ENCODE measurements at regions not wholly inside any gene's neighbourhood (a gene's known extent, or its start where the extent isn't known, plus 50 kb on each side); places are given as distances from the start of the nearest gene placed in this dataset.

GRCh38 chr1:221343607-221344006, 398.3 kb downstream of the DUSP10 start:
- Histone ChIP-seq H3K27ac (ENCODE audit: poor library complexity, severe bottlenecking) (no peak overlapping the region), H3K36me3 (ENCODE audit: low read depth) (no peaks in the 10 kb centered on the region), H3K9me3 (ENCODE audit: severe bottlenecking) (no peaks in the 10 kb centered on the region), H3K4me3 (ENCODE audit: severe bottlenecking) (no peak overlapping the region), H3K4me1 (ENCODE audit: insufficient read depth, poor library complexity, severe bottlenecking) (no peaks in the 10 kb centered on the region), H3K27me3 (ENCODE audit: insufficient read depth, poor library complexity, severe bottlenecking) (no peaks in the 10 kb centered on the region)
- DNase-seq (ENCODE audit: low spot score) (no peak), ATAC-seq (ENCODE audit: low read depth) (no peak)
- TF ChIP-seq CTCF (IDR thresholded peaks at IDR 0.05; ENCODE audit: poor library complexity, severe bottlenecking), result no peak

GRCh38 chr1:221344693-221345092, 397.2 kb downstream of the DUSP10 start:
- H3K36me3 ChIP-seq (ENCODE audit: low read depth), result no peaks in the 10 kb centered on the region
- DNase-seq (ENCODE audit: low spot score) (no peak), ATAC-seq (ENCODE audit: low read depth) (peak; percentile 40; the same call in 2 of the 3 replicates)
- H3K27ac ChIP-seq (ENCODE audit: poor library complexity, severe bottlenecking), result no peak overlapping the region
- no peak for TF ChIP-seq CTCF (IDR thresholded peaks at IDR 0.05; ENCODE audit: poor library complexity, severe bottlenecking)
- H3K4me3 ChIP-seq (ENCODE audit: severe bottlenecking), result no peak overlapping the region
- no peaks in the 10 kb centered on the region for H3K9me3 ChIP-seq (ENCODE audit: severe bottlenecking)
- H3K4me1 ChIP-seq (ENCODE audit: insufficient read depth, poor library complexity, severe bottlenecking), result no peaks in the 10 kb centered on the region
- H3K27me3 ChIP-seq (ENCODE audit: insufficient read depth, poor library complexity, severe bottlenecking), result no peaks in the 10 kb centered on the region

GRCh38 chr1:221347706-221348105, 394.2 kb downstream of the DUSP10 start:
- no peak overlapping the region for H3K4me3 ChIP-seq (ENCODE audit: severe bottlenecking)
- H3K4me1 ChIP-seq (ENCODE audit: insufficient read depth, poor library complexity, severe bottlenecking), result no peaks in the 10 kb centered on the region
- DNase-seq (ENCODE audit: low spot score) (no peak), ATAC-seq (ENCODE audit: low read depth) (no peak)
- TF ChIP-seq CTCF (IDR thresholded peaks at IDR 0.05; ENCODE audit: poor library complexity, severe bottlenecking), result no peak
- H3K27ac ChIP-seq (ENCODE audit: poor library complexity, severe bottlenecking), result no peak overlapping the region
- no peaks in the 10 kb centered on the region for H3K27me3 ChIP-seq (ENCODE audit: insufficient read depth, poor library complexity, severe bottlenecking)
- no peaks in the 10 kb centered on the region for H3K36me3 ChIP-seq (ENCODE audit: low read depth)
- H3K9me3 ChIP-seq (ENCODE audit: severe bottlenecking), result no peaks in the 10 kb centered on the region

DNA sequence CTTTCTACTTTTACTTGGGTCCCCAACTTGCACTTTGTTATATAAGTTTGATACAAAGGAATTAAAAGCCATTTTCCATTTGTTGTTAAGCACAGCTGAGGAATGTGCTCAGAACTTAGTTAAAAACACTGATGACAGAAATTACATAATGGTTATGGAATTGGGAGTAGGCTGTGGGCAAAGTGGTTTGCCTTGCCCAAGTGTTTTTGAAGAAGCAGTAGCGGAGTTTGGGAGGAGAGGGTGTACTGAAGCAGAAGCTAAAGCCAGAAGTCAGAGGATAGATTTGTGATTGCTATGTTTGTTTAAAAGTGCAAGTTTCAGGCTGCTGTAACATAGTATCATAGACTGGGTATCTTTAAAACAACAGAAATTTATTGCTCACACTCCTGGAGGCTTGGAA, 391.8 kb downstream of the DUSP10 start:
- Histone ChIP-seq H3K27me3 (ENCODE audit: insufficient read depth, poor library complexity, severe bottlenecking) (no peaks in the 10 kb centered on the region), H3K4me3 (ENCODE audit: severe bottlenecking) (no peak overlapping the region), H3K4me1 (ENCODE audit: insufficient read depth, poor library complexity, severe bottlenecking) (no peaks in the 10 kb centered on the region), H3K36me3 (ENCODE audit: low read depth) (no peaks in the 10 kb centered on the region), H3K27ac (ENCODE audit: poor library complexity, severe bottlenecking) (no peak overlapping the region), H3K9me3 (ENCODE audit: severe bottlenecking) (no peaks in the 10 kb centered on the region)
- ATAC-seq (ENCODE audit: low read depth), result no peak
- no peak for DNase-seq (ENCODE audit: low spot score)
- TF ChIP-seq CTCF (IDR thresholded peaks at IDR 0.05; ENCODE audit: poor library complexity, severe bottlenecking), result no peak

DNA sequence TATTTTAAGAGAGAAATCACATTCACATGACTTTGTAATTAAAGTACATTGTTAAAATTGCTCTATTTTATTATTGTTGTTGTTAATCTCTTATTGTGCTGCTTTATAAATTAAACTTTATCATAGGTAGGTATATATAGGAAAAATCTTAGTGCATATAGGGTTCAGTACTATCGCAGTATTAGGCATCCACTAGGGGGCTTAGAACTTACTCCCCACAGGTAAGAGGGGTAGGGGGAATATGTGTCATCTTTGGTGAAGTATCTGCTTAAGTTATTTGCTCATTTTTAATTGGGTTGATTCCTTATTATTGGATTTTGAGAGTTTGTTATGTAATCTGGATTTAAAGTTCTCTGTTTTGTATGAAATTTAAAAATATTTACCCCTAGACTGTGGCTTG, 385.2 kb downstream of the DUSP10 start:
- Histone ChIP-seq H3K9me3 (ENCODE audit: severe bottlenecking) (no peaks in the 10 kb centered on the region), H3K36me3 (ENCODE audit: low read depth) (no peaks in the 10 kb centered on the region), H3K27ac (ENCODE audit: poor library complexity, severe bottlenecking) (no peak overlapping the region), H3K4me3 (ENCODE audit: severe bottlenecking) (no peak overlapping the region), H3K4me1 (ENCODE audit: insufficient read depth, poor library complexity, severe bottlenecking) (no peaks in the 10 kb centered on the region), H3K27me3 (ENCODE audit: insufficient read depth, poor library complexity, severe bottlenecking) (no peaks in the 10 kb centered on the region)
- no peak for DNase-seq (ENCODE audit: low spot score)
- TF ChIP-seq CTCF (IDR thresholded peaks at IDR 0.05; ENCODE audit: poor library complexity, severe bottlenecking), result peak; percentile 13
- no peak for ATAC-seq (ENCODE audit: low read depth)

All from RWPE2 (cell line).